Transverse colon (tissue), 4 donors: ENCODE measurements at regions not wholly inside any gene's neighbourhood (a gene's known extent, or its start where the extent isn't known, plus 50 kb on each side); places are given as distances from the start of the nearest gene placed in this dataset.

Experiments used
- DNase-seq: peaks from one replicate; pipeline ENCODE4 v3.0.0-alpha.2; 2019
- H3K27ac ChIP-seq, 4 donors: fragments of 200-600 bp; sonication (generic); 2 replicates each; pipeline ENCODE4 v1.5.1; 2016 to 2018; ENCODE audit warnings: inconsistent platforms in 4 of 4
- H3K27me3 ChIP-seq: fragments of 200-600 bp; sonication (generic); 2 replicates; pipeline ENCODE4 v1.5.1; 2017; ENCODE audit warnings: inconsistent platforms
- H3K36me3 ChIP-seq, 4 donors: fragments of 200-600 bp; sonication (generic); 2 replicates each; pipeline ENCODE4 v1.5.1; 2017 to 2019; ENCODE audit warnings: inconsistent platforms in 4 of 4
- H3K4me1 ChIP-seq, 4 donors: fragments of 200-600 bp; sonication (generic); 2 replicates each; pipeline ENCODE4 v1.5.1; 2017 to 2020; ENCODE audit warnings: inconsistent platforms in 4 of 4
- H3K4me3 ChIP-seq, 4 donors: fragments of 200-600 bp; sonication (generic); 1 replicate in 1 of 4; 2 replicates in 3 of 4; pipeline versions ENCODE4 v1.5.1 to v1.6.1; 2017 to 2019; ENCODE audit warnings: inconsistent platforms in 4 of 4
- H3K9me3 ChIP-seq, 2 donors: fragments of 200-600 bp; sonication (generic); 2 replicates each; pipeline ENCODE4 v1.5.1; 2017 to 2019; ENCODE audit warnings: inconsistent platforms in 2 of 2
- CTCF ChIP-seq, 5 experiments: fragments of 200-600 bp in 3 of 5; fragments of 450-650 bp in 2 of 5; sonication (generic) in 3 of 5; IDR thresholded peaks; 1 replicate in 2 of 5; 2 replicates in 3 of 5; pipeline ENCODE4 v1.5.1; 2016 to 2017; ENCODE audit warnings: antibody characterized with exemption in 5 of 5, inconsistent platforms in 3 of 5, mild to moderate bottlenecking in 2 of 5, moderate library complexity in 1 of 5
- EP300 ChIP-seq: sonication (generic); formaldehyde crosslinking; IDR thresholded peaks from one replicate; pipeline ENCODE4 v1.6.1; 2017; ENCODE audit warnings: antibody characterized with exemption, low read depth
- POLR2A ChIP-seq: fragments of 450-650 bp; IDR thresholded peaks from one replicate; pipeline ENCODE4 v1.6.1; 2016; ENCODE audit warnings: antibody characterized with exemption, mild to moderate bottlenecking, moderate library complexity
- POLR2AphosphoS5 ChIP-seq, 3 donors: sonication (generic); formaldehyde crosslinking; IDR thresholded peaks; one replicate each; pipeline ENCODE4 v1.6.1; 2016; ENCODE audit warnings: antibody characterized with exemption in 3 of 3
- WGBS, 2 donors: methylation state at CpG; one replicate each; pipeline ENCODE4 v1.1.5; 2018; ENCODE audit warnings: low coverage in 1 of 2; 5-methylcytosine and 5-hydroxymethylcytosine counted together
- in situ Hi-C, 4 donors: fragments of 200-750 bp; cut with MboI; loops; one replicate each; pipeline versions ENCODE4 v1.15.0 to v1.15.1; 2017; ENCODE audit warnings: low sequenced_read_pairs in 3 of 4, low pct_ligation_motif_present in 1 of 4, low pct_unique_long_range_greater_than_20kb in 1 of 4
- intact Hi-C: fragments of 100-400 bp; cut with DNase I; formaldehyde crosslinking; loops from one replicate; pipeline ENCODE4 v1.15.1; 2023; ENCODE audit warnings: low total_unique reads

- Histone ChIP-seq H3K4me3 (no peak overlapping the region), H3K36me3 (no peaks in the 10 kb centered on the region), H3K27ac (no peak overlapping the region), H3K4me1 (peaks cover 0 to 4% (median 0%) of the 10 kb centered on the region in 4 donors), H3K27me3 (peaks cover 5% of the 10 kb centered on the region), H3K9me3 (no peaks in the 10 kb centered on the region)
- in situ Hi-C loops (no loop called here), intact Hi-C loops (no loop called here)
- no peak for DNase-seq
- WGBS, 2 donors, result 45 to 77% methylated on average over 5 to 7 of the region's 7 CpGs
- TF ChIP-seq POLR2AphosphoS5 (IDR thresholded peaks at IDR 0.05), result no peak
- TF ChIP-seq POLR2A, result no peak
- no peak for TF ChIP-seq CTCF (IDR thresholded peaks at IDR 0.05)
- no peak for TF ChIP-seq EP300
Observed at GRCh38 chr9:97758334-97758916, 61.3 kb upstream of the XPA start.

GRCh38 chr9:97759581-97760288, 62.6 kb upstream of the XPA start:
- Histone ChIP-seq H3K27me3 (peaks cover 5% of the 10 kb centered on the region), H3K36me3 (no peaks in the 10 kb centered on the region), H3K4me1 (peaks cover 0 to 4% (median 0%) of the 10 kb centered on the region in 4 donors), H3K9me3 (no peaks in the 10 kb centered on the region), H3K27ac (no peak overlapping the region), H3K4me3 (no peak overlapping the region)
- in situ Hi-C loops, result no loop called here
- WGBS, 2 donors, result 63% methylated on average over 5 of the region's 5 CpGs; no CpG with 5 or more reads in 1 of the 2 donors
- DNase-seq, result no peak
- TF ChIP-seq CTCF (IDR thresholded peaks at IDR 0.05), result no peak
- TF ChIP-seq POLR2A, result no peak
- TF ChIP-seq EP300, result no peak
- no peak for TF ChIP-seq POLR2AphosphoS5 (IDR thresholded peaks at IDR 0.05)
- intact Hi-C loops, result no loop called here

GRCh38 chr9:97761056-97761598, 64.0 kb upstream of the XPA start:
- Histone ChIP-seq H3K36me3 (no peaks in the 10 kb centered on the region), H3K4me1 (peaks cover 0 to 4% (median 0%) of the 10 kb centered on the region in 4 donors), H3K27ac (no peak overlapping the region), H3K9me3 (no peaks in the 10 kb centered on the region), H3K27me3 (peaks cover 5% of the 10 kb centered on the region), H3K4me3 (no peak overlapping the region)
- TF ChIP-seq EP300, result no peak
- TF ChIP-seq CTCF (IDR thresholded peaks at IDR 0.05), result no peak
- no peak for TF ChIP-seq POLR2AphosphoS5 (IDR thresholded peaks at IDR 0.05)
- TF ChIP-seq POLR2A, result no peak
- intact Hi-C loops, result no loop called here
- in situ Hi-C loops, result no loop called here
- no peak for DNase-seq
- 52 to 71% methylated on average over 3 to 8 of the region's 8 CpGs for WGBS, 2 donors

GRCh38 chr9:97761879-97762278, 64.7 kb upstream of the XPA start:
- no peak for TF ChIP-seq CTCF (IDR thresholded peaks at IDR 0.05)
- no peak for TF ChIP-seq POLR2A
- TF ChIP-seq EP300, result no peak
- no peak for DNase-seq
- Histone ChIP-seq H3K27me3 (peaks cover 5% of the 10 kb centered on the region), H3K4me1 (peaks cover 0 to 4% (median 0%) of the 10 kb centered on the region in 4 donors), H3K36me3 (no peaks in the 10 kb centered on the region), H3K9me3 (no peaks in the 10 kb centered on the region), H3K27ac (no peak overlapping the region), H3K4me3 (no peak overlapping the region)
- intact Hi-C loops (no loop called here), in situ Hi-C loops (no loop called here)
- WGBS, 2 donors, result 76 to 82% methylated on average over 8 of the region's 8 CpGs
